Thoracic aorta (tissue), 2 donors: ENCODE measurements at regions not wholly inside any gene's neighbourhood (a gene's known extent, or its start where the extent isn't known, plus 50 kb on each side); places are given as distances from the start of the nearest gene placed in this dataset.

Experiments used
- ATAC-seq: fragments of 150-250 bp; one replicate; pipeline ENCODE4 v1.8.0; 2017; ENCODE audit warnings: low read depth; ENCODE audit not compliant: insufficient number of reproducible peaks, low FRiP score
- DNase-seq: peaks from one replicate; pipeline ENCODE4 v3.0.0-alpha.2; 2020; ENCODE audit warnings: low spot score
- H3K27ac ChIP-seq, 2 donors: fragments of 200-600 bp; sonication (generic); 1 replicate in 1 of 2; 2 replicates in 1 of 2; pipeline ENCODE4 v1.5.1; 2016; ENCODE audit warnings: mild to moderate bottlenecking in 2 of 2, moderate library complexity in 2 of 2
- H3K27me3 ChIP-seq: fragments of 200-600 bp; sonication (generic); replicated peaks from 2 replicates; pipeline ENCODE4 v1.6.0; 2016; ENCODE audit warnings: mild to moderate bottlenecking; ENCODE audit not compliant: insufficient read depth
- H3K36me3 ChIP-seq: fragments of 200-600 bp; sonication (generic); one replicate; pipeline ENCODE4 v1.5.1; 2016
- H3K4me1 ChIP-seq, 2 donors: fragments of 200-600 bp; sonication (generic); 1 replicate in 1 of 2; 2 replicates in 1 of 2; pipeline versions ENCODE4 v1.5.1 to v1.6.0; 2016; ENCODE audit warnings: low read depth in 2 of 2, mild to moderate bottlenecking in 1 of 2; ENCODE audit not compliant: control insufficient read depth in 1 of 2
- H3K4me3 ChIP-seq: fragments of 200-600 bp; sonication (generic); 2 replicates; pipeline ENCODE4 v1.5.1; 2016; ENCODE audit warnings: mild to moderate bottlenecking
- H3K9me3 ChIP-seq: fragments of 200-600 bp; sonication (generic); 2 replicates; pipeline ENCODE4 v1.5.1; 2016
- TF ChIP-seq, protein P1 (sequence below): fragments of 200-600 bp; sonication (generic); IDR thresholded peaks from one replicate; pipeline ENCODE4 v1.5.1; 2019; ENCODE audit warnings: antibody characterized with exemption

GRCh38 chr1:30540611-30541192, 182.7 kb downstream of the MATN1 start:
- Histone ChIP-seq H3K4me3 (no peak overlapping the region), H3K4me1 (no peaks in the 10 kb centered on the region), H3K27me3 (no peaks in the 10 kb centered on the region), H3K36me3 (no peaks in the 10 kb centered on the region), H3K27ac (no peak overlapping the region), H3K9me3 (no peaks in the 10 kb centered on the region)
- TF ChIP-seq, protein P1, sequence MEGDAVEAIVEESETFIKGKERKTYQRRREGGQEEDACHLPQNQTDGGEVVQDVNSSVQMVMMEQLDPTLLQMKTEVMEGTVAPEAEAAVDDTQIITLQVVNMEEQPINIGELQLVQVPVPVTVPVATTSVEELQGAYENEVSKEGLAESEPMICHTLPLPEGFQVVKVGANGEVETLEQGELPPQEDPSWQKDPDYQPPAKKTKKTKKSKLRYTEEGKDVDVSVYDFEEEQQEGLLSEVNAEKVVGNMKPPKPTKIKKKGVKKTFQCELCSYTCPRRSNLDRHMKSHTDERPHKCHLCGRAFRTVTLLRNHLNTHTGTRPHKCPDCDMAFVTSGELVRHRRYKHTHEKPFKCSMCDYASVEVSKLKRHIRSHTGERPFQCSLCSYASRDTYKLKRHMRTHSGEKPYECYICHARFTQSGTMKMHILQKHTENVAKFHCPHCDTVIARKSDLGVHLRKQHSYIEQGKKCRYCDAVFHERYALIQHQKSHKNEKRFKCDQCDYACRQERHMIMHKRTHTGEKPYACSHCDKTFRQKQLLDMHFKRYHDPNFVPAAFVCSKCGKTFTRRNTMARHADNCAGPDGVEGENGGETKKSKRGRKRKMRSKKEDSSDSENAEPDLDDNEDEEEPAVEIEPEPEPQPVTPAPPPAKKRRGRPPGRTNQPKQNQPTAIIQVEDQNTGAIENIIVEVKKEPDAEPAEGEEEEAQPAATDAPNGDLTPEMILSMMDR: no peak
- ATAC-seq (no peak), DNase-seq (no peak)

GRCh38 chr1:30539884-30540283, 183.5 kb downstream of the MATN1 start:
- no peaks in the 10 kb centered on the region for H3K4me1 ChIP-seq
- TF ChIP-seq, protein P1: no peak
- H3K27ac ChIP-seq: no peak overlapping the region
- H3K36me3 ChIP-seq: no peaks in the 10 kb centered on the region
- H3K4me3 ChIP-seq: no peak overlapping the region
- DNase-seq (no peak), ATAC-seq (no peak)
- H3K9me3 ChIP-seq: no peaks in the 10 kb centered on the region
- H3K27me3 ChIP-seq: no peaks in the 10 kb centered on the region

GRCh38 chr1:30538993-30539867, 184.2 kb downstream of the MATN1 start:
- TF ChIP-seq, protein P1: no peak
- Histone ChIP-seq H3K36me3 (no peaks in the 10 kb centered on the region), H3K4me3 (no peak overlapping the region), H3K27ac (no peak overlapping the region), H3K27me3 (no peaks in the 10 kb centered on the region), H3K9me3 (no peaks in the 10 kb centered on the region), H3K4me1 (no peaks in the 10 kb centered on the region)
- ATAC-seq (no peak), DNase-seq (no peak)

DNA sequence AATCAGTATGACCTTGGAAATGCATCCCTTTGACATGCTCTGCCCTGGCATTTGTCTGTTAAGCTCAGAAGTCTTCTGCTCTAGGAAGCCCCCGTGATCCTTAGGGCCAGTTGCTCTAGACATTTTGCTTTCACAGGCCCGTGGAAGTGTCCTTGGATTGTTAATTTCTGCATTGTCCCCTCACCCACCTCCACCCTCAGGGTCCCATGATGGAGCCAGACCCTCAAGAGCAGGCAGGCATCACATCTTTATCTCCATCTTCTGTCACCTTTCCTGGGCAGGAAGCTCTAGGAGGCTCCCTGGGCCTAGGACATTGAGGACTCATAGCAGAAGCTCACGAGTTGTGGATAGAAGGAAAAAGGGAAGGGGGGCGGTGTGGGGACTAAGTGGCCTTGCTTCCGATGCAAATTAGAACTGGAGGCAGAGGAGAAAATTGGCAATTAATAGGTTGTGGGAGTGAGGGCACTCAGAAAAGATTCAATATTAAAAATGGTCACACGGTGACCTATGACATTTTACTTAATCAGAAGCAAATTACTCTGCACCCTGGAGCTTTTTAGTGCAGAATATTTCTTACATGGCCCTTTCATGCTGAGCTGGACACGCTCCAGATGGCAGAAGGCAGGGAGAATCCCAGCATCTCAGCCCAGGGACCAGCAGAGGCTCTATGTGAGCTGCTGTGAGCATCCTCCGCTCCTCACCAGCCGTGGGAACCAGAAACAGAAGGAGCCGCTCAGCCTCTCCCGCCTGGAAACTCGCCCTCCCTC, 185.0 kb downstream of the MATN1 start:
- DNase-seq: no peak
- H3K9me3 ChIP-seq: no peaks in the 10 kb centered on the region
- no peaks in the 10 kb centered on the region for H3K27me3 ChIP-seq
- no peak for ATAC-seq
- H3K4me1 ChIP-seq: no peaks in the 10 kb centered on the region
- TF ChIP-seq, protein P1: no peak
- H3K36me3 ChIP-seq: no peaks in the 10 kb centered on the region
- H3K27ac ChIP-seq: no peak overlapping the region
- H3K4me3 ChIP-seq: no peak overlapping the region

DNA sequence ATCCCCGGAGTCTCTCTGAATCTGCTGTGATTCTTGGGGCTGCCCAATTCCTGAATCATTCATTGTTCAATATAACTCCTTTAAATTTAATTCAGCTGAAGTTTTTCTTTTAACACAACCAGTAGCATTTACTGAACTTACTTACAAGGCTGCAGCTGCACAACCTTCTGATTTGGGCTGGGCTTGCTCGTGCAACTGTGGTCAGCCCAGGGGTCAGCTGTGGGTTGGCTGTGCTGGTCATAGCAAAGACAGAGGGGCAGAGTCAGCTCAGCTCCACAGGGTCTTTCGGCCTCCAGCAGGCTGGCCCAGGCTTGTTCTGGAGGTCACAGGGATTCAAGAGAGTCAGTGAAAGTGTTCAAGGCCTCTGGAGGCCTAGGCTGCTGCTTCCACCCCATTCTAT, 186.1 kb downstream of the MATN1 start:
- DNase-seq (no peak), ATAC-seq (no peak)
- TF ChIP-seq, protein P1: no peak
- Histone ChIP-seq H3K4me3 (no peak overlapping the region), H3K9me3 (no peaks in the 10 kb centered on the region), H3K27ac (no peak overlapping the region), H3K4me1 (no peaks in the 10 kb centered on the region), H3K27me3 (no peaks in the 10 kb centered on the region), H3K36me3 (no peaks in the 10 kb centered on the region)
